Activated CD8-positive, alpha-beta T cell treated with anti-CD3 and anti-CD28 coated beads for 36 hours (primary cell): ENCODE measurements at regions not wholly inside any gene's neighbourhood (a gene's known extent, or its start where the extent isn't known, plus 50 kb on each side); places are given as distances from the start of the nearest gene placed in this dataset.

Experiments
- ATAC-seq: fragments of 200-7000 bp; cut with Tn5 transposase; one replicate; pipeline ENCODE4 v1.10.0; 2021; ENCODE audit warnings: mild to moderate bottlenecking, moderate library complexity
- CTCF ChIA-PET: fragments of 350-600 bp; sonication (Branson Sonifier 250); formaldehyde crosslinking; loops from one replicate; lab custom pipeline; 2021; ENCODE audit warnings: antibody characterized with exemption; lab: Charles Lee
- POLR2A ChIA-PET: fragments of 350-600 bp; sonication (Branson Sonifier 250); formaldehyde crosslinking; loops from one replicate; lab custom pipeline; 2021; ENCODE audit warnings: antibody characterized with exemption; lab: Charles Lee
- DNase-seq: peaks from one replicate; pipeline ENCODE4 v3.0.0-alpha.2; 2020
- H3K27ac Mint-ChIP-seq: one replicate; pipeline ENCODE4 v1.8.0; 2021; ENCODE audit warnings: mild to moderate bottlenecking, mixed read lengths
- H3K27me3 Mint-ChIP-seq: one replicate; pipeline ENCODE4 v1.8.0; 2021; ENCODE audit warnings: mixed read lengths
- H3K36me3 Mint-ChIP-seq: one replicate; pipeline ENCODE4 v1.8.0; 2021; ENCODE audit warnings: low read depth, mixed read lengths
- H3K4me1 Mint-ChIP-seq: one replicate; pipeline ENCODE4 v1.8.0; 2021; ENCODE audit warnings: low read depth, mixed read lengths
- H3K4me3 Mint-ChIP-seq: one replicate; pipeline ENCODE4 v1.8.0; 2021; ENCODE audit warnings: mild to moderate bottlenecking, moderate library complexity, mixed read lengths
- H3K9me3 Mint-ChIP-seq: one replicate; pipeline ENCODE4 v1.8.0; 2021; ENCODE audit warnings: mixed read lengths
- intact Hi-C: fragments of 100-400 bp; cut with micrococcal nuclease; formaldehyde crosslinking; loops from one replicate; pipeline ENCODE4 v1.10.0; 2022
- TF ChIP-seq, protein P1 (sequence below): fragments of 200-600 bp; IDR thresholded peaks from one replicate; pipeline ENCODE4 v1.8.0; 2022; ENCODE audit warnings: antibody characterized with exemption, mild to moderate bottlenecking

DNA sequence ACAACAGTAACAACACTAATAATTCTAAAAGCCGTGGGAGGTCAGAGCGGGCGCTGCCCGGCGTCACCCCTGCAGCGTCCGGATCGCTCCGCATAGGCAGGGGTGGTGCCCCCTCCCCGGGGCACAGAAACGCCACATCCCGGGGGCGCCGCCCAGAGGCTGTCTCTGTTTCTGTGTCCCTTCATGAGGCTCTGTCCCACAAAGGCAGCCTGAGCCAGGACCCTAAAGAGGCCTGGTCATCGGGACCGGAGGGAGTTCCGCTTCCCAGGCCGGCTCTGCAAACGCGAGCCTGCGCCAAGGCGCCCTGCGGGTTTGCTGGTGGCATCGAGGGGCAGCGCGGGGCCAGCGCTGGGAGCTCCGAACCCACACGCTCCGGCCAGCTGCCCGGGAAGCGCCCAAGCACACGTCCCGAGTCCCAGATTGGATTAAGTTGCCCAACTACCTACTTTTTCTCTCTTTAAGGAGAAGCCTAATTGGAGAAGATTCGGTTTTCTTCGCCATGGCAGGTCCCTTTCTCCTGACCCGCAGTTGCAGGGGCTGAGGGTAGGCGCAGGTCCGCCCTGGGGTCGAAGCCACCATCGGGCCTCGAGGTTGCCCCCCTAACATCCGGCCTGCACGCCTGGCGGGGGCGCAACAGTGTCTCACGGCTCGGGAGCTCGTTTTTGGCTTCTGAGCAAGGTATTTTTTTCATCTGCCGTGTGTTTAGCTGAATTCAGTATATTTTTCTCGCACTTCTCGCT is 421.7 kb downstream of the VRK1 start:
- TF ChIP-seq, protein P1, sequence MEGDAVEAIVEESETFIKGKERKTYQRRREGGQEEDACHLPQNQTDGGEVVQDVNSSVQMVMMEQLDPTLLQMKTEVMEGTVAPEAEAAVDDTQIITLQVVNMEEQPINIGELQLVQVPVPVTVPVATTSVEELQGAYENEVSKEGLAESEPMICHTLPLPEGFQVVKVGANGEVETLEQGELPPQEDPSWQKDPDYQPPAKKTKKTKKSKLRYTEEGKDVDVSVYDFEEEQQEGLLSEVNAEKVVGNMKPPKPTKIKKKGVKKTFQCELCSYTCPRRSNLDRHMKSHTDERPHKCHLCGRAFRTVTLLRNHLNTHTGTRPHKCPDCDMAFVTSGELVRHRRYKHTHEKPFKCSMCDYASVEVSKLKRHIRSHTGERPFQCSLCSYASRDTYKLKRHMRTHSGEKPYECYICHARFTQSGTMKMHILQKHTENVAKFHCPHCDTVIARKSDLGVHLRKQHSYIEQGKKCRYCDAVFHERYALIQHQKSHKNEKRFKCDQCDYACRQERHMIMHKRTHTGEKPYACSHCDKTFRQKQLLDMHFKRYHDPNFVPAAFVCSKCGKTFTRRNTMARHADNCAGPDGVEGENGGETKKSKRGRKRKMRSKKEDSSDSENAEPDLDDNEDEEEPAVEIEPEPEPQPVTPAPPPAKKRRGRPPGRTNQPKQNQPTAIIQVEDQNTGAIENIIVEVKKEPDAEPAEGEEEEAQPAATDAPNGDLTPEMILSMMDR = no peak
- Mint-ChIP-seq H3K4me3 (peak overlapping the region; percentile 70), H3K9me3 (no peaks in the 10 kb centered on the region), H3K36me3 (no peaks in the 10 kb centered on the region), H3K4me1 (peaks cover 19% of the 10 kb centered on the region), H3K27ac (no peak overlapping the region), H3K27me3 (peaks cover 9% of the 10 kb centered on the region)
- intact Hi-C loops = no loop called here
- CTCF ChIA-PET = interaction anchor here (0.6 to 1.6 kb wide), 3 partner anchors 18 to 473 kb away, joined by 3 to 5 read pairs (median 3); no protein-coding TSS in a partner anchor
- POLR2A ChIA-PET = interaction anchor here (1.3 kb wide), 1 partner anchor 9 kb away, joined by 4 read pairs; no protein-coding TSS in a partner anchor
- peak; percentile 81 for ATAC-seq
- peak; percentile 55 for DNase-seq

DNA sequence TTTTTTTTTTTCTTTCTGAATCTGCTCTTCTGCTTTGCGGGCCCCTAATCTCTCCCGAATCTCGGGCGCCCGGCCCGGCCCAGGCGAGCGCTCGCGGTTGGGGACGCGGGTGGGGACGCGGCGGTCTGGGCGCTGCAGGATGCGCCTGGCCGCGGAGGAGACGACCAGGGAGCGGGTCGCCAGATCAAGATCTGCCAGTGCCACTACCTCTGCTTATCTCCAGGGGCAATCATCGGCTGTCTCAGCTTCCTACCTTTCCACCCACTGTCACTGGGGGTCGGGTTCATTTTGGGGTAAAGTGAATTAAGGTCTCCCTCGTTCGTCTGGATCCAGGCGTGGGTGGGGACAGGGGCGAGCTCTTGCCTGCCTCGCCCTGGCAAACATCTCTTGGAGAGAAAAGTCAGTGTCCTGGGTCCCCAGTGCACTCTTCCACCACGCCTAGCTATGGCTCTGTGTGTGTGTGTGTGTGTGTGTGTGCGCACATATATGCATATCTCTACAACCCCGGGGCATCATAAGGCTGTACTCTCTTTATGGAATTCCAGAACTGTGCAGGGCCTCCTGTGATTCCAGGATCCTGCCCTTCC is 422.3 kb downstream of the VRK1 start:
- TF ChIP-seq, protein P1 = no peak
- CTCF ChIA-PET = interaction anchor here (0.6 to 1.6 kb wide), 3 partner anchors 18 to 473 kb away, joined by 3 to 5 read pairs (median 3); no protein-coding TSS in a partner anchor
- DNase-seq (peak; percentile 15), ATAC-seq (peak; percentile 57)
- no peak overlapping the region for H3K27ac Mint-ChIP-seq
- H3K9me3 Mint-ChIP-seq = no peaks in the 10 kb centered on the region
- H3K4me1 Mint-ChIP-seq = peaks cover 19% of the 10 kb centered on the region
- H3K36me3 Mint-ChIP-seq = no peaks in the 10 kb centered on the region
- peak overlapping the region; percentile 70 for H3K4me3 Mint-ChIP-seq
- H3K27me3 Mint-ChIP-seq = peaks cover 9% of the 10 kb centered on the region
- intact Hi-C loops = no loop called here
- POLR2A ChIA-PET = interaction anchor here (1.3 kb wide), 1 partner anchor 8 kb away, joined by 4 read pairs; no protein-coding TSS in a partner anchor

GRCh38 chr14:97221572-97222285 is 424.5 kb downstream of the VRK1 start:
- intact Hi-C loops = no loop called here
- ChIA-PET POLR2A (interaction anchor here (1.0 kb wide), 1 partner anchor 89 kb away, joined by 3 read pairs; no protein-coding TSS in a partner anchor), CTCF (no interaction called here)
- Mint-ChIP-seq H3K9me3 (no peaks in the 10 kb centered on the region), H3K36me3 (no peaks in the 10 kb centered on the region), H3K4me1 (peaks cover 19% of the 10 kb centered on the region), H3K4me3 (no peak overlapping the region), H3K27ac (no peak overlapping the region), H3K27me3 (peaks cover 9% of the 10 kb centered on the region)
- DNase-seq (no peak), ATAC-seq (no peak)
- TF ChIP-seq, protein P1 = no peak

GRCh38 chr14:97224016-97224415 is 426.8 kb downstream of the VRK1 start:
- Mint-ChIP-seq H3K27me3 (peaks cover 8% of the 10 kb centered on the region), H3K9me3 (no peaks in the 10 kb centered on the region), H3K4me1 (peaks cover 9% of the 10 kb centered on the region), H3K4me3 (no peak overlapping the region), H3K36me3 (no peaks in the 10 kb centered on the region), H3K27ac (no peak overlapping the region)
- CTCF ChIA-PET = no interaction called here
- POLR2A ChIA-PET = no interaction called here
- TF ChIP-seq, protein P1 = no peak
- intact Hi-C loops = no loop called here
- no peak for ATAC-seq
- no peak for DNase-seq
